HG03558 (cell line): ENCODE measurements at regions not wholly inside any gene's neighbourhood (a gene's known extent, or its start where the extent isn't known, plus 50 kb on each side); places are given as distances from the start of the nearest gene placed in this dataset.
"Not testable (repeated sequence)": the region's sequence is repeated elsewhere in the genome, so short reads cannot be mapped to it uniquely, and the experiment has no call there.

Experiments
- ATAC-seq: cut with Tn5 transposase; IDR thresholded peaks from one replicate; pipeline ENCODE4 v1.9.1; 2021; ENCODE audit warnings: moderate number of reproducible peaks; ENCODE audit not compliant: unreplicated experiment; ENCODE audit errors: extremely low read depth

GRCh38 chr14:49173765-49174373 lies 412.3 kb downstream of the RPS29 start:
- peak; percentile 96 for ATAC-seq

DNA sequence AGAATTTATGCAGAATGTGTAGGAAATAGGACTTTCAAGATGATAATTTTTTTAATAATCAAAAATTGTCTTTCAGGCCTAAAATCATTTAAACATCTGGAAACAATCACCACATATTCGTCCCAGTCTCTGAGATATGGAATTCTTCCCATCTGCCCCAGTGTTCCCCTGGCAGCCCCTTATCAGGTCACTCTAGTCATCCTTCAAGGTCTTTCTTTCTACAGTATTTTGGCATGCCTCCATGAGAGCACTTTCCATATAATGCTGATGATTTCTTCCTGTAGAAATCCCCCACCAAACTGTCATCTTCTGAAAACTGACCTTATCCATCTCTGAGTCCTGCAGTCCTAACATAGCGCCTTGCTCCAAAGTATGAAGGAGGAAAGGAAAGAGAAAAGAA lies 422.1 kb downstream of the RPS29 start:
- no peak for ATAC-seq

- ATAC-seq, result no peak
Observed at GRCh38 chr14:49160983-49161382, 425.2 kb downstream of the RPS29 start.

DNA sequence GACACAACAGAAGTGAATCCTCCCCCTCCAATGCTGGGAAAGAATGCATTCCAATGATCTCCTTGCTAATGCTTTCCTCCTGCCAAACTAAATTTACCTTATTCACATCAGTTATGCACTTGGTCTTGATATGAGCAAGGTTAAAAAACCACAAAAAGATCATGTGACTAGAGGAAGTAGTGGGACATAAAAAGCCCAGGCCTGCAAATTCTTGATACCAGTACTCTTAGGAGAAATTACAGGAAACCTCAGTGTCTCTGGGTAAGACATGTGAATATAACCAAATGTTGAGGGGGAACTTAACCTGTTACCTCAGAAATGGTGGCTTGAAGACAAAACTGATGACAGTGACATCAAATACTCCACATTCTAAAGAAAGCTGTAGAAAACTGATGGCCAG lies 427.1 kb downstream of the RPS29 start:
- no peak for ATAC-seq

DNA sequence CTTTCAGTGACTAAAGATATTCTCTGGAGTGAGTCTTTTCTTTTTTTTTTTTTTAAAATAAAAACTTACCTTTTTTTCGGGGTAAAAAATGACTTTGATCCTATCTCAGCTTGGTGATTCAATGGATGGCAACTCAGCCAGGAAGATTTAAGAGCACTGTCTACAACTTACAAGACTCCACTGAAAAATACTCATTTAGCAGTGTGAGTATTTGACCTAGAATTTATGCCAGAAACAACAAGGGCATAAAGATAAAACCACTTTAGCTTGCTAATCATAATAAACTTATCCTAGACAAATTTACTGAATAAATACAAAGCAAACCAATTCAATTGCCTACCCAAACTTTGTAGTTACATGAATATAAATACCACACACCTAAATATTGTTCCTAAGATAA lies 446.6 kb downstream of the RPS29 start:
- no peak for ATAC-seq

- ATAC-seq, result no peak
Observed at GRCh38 chr14:49134940-49135339, 451.2 kb downstream of the RPS29 start.

GRCh38 chr14:49121246-49121645 lies 464.9 kb downstream of the RPS29 start:
- ATAC-seq, result no peak

GRCh38 chr14:49114161-49114893 lies 471.9 kb downstream of the RPS29 start:
- no peak for ATAC-seq

GRCh38 chr14:49106741-49107667 lies 479.2 kb downstream of the RPS29 start:
- no peak for ATAC-seq

DNA sequence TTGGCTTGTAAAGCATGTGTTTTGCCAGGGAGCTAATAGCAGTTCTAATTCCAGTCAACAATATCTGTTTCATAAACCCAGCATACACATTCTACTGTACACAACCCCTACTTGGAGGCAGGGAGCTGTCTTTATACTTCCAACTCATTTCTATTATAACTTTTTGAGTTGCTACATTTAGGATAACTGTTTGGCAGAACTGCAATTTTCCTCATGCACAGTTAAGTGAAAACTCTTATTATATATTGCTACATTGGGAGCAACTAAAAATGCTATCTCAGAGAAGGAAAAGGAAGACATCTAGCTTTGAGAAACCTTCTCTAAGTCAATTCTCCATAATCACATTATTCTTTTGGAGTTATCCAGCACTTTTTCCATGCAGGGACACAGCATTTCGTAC lies 480.2 kb downstream of the RPS29 start:
- ATAC-seq, result no peak

GRCh38 chr14:49105512-49105911 lies 480.7 kb downstream of the RPS29 start:
- ATAC-seq, result no peak

- no peak for ATAC-seq
Observed at GRCh38 chr14:49092345-49092744, 493.8 kb downstream of the RPS29 start.

DNA sequence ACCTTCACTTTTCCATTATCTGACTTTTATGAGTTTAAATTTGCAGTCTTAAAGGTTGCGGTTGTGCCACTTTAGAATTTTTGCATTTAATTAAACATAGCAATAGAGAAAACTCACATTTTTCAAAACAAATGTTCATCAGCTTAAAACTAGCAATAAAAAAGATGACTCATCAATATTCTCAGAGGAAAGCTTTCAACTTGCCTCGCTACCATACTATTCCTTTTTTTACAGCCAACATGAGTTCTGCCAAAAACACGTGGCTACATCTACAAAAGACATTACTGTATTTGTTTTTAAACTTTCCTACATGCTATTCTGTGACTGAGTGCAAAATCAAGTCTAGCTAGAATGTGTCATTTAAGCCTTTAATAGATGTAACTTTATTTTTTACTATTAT lies 497.1 kb downstream of the RPS29 start:
- no peak for ATAC-seq

DNA sequence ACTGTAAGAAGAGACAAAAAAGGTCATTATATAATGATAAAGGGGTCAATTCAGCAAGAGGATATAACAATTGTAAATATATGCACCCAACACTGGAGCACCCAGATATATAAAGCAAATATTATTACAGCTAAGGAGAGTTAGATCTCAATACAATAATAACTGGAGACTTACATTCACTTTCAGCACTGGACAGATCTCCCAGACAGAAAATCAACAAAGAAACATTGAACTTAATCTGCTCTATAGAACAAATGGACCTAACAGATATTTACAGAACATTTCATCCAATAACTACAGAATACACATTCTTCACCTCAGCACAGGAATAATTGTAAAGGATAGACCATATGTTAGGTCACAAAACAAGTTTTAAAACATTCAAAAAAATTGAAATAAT lies 512.9 kb downstream of the RPS29 start:
- not testable (repeated sequence) for ATAC-seq

DNA sequence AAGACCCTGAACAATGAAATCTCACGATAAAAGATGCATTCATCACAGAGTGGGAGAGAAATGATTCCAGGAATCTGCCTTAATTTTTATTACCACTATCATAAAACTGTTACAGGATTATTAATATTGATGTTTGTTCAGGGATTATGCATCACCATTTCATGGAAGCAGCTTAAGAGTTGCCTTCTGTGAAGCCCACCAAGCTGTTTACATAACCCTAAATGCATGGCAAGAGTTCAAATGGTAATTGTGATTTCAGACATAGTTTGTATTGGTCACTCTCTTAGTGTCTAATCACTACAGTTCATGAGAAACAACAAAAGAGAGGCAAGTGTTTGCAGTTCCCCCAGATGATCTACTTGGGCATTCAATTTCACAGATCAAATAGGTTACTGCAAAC lies 527.7 kb downstream of the RPS29 start:
- no peak for ATAC-seq

- no peak for ATAC-seq
Observed at GRCh38 chr14:49057838-49058510, 528.2 kb downstream of the RPS29 start.

DNA sequence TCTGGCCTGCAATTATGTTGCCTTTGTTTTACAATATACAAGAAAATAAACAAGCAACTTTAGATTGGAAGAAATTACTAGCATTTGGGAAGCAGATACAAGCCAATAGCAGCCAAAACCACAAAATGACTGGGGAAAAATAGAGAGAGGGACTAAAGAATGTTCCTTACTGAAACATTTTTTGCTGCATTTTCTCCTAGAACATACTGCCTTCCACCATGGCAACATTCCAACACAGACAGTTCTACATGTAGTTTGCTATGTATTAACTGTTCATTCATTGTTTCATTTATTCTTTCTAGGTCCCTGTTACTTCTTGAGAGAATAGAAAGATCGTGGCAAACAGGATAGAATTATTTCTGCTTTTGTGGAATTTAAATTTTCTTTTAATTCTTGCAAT lies 530.2 kb downstream of the RPS29 start:
- no peak for ATAC-seq

DNA sequence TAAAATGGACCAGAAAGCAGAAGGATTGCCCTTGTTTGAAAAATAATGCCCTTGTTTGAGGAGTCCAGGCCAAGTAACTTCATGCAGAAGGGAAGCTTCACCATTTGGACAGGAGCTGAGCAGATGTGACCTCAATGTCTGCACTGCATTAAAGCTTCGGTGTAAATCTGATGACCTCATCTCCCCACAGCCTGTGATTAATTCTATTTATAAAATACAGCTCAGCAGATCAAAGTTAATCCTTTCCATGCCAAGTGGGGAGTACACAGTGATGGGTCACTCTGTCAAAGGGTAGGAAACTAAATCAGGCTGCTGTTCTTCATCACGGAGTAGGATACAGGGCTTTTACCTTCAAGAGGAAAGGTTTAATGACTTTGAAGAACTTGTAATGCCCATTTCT lies 533.7 kb downstream of the RPS29 start:
- no peak for ATAC-seq

DNA sequence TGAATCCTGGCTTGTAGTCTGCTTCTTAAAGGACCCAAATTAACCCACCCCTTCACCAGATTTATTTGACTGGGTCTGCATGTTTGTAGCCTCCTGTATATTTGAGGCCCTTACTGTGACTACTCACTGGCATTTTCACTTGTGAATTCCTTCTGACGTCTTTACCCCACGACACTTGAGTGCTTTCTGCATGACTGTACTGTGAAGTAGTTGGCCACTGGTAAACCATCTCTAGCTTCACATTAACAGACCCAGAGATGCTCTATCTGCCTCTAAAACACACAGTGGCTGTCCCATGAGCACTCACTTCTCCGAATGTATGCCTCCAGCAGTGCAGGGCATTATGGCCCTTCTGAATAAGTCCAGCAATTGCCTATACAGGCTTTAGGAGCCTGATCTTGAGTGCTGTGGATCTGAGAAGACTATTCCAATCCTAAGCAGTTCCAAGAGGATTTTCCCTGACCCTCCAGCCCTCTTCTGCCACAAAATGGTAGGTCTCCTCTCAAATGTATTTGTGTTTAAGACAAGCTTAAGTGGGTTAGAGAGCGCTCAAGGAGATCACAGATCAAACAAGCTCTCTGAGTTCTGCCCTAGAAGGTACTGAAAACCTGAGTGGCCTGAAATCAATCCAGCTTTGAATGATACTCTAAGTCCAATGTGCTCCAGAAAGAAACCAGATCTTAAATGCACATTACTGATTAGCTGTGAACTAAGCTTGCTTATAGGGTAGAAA lies 534.7 kb downstream of the RPS29 start:
- ATAC-seq, result no peak

DNA sequence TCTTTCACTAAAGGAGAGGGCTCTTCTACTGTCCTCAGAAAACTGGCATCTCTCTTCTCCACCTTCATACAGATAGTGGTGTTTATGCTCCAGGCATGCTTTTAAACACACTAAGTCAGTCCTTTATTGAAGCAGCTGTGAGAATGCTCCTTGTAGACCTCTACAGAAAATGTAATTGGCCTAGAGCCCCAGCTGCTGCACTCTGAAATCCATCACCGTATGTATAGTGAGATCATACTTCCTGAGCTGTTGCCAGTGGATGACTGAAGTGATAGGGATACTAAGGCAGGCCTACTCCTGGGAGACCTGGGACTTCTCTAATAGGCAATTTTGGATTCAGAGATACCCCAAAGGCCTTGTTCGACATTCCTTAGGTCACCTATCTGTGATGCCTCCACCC lies 535.4 kb downstream of the RPS29 start:
- ATAC-seq, result no peak
